ENCODE measurements at regions not wholly inside any gene's neighbourhood (a gene's known extent, or its start where the extent isn't known, plus 50 kb on each side); places are given as distances from the start of the nearest gene placed in this dataset.

DNA sequence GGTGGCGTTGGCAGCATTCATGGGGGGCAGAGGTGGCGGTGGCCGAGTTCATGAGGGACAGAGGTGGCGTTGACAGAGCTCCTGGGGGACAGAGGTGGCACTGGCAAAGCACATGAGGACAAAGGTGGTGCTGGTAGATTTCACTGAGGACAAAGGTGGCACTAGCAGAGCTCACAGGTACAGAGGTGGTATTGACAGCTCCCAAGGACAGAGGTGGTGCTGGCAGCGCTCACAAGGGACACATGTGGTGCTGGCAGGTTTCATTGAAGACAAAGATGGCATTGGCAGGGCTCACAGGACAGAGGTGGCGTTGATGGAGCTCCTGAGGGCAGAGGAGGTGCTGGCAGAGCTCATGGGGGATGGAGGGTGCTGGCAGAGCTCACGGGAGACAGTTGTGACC is 425.4 kb downstream of the CTTN start:
- TF ChIP-seq, protein P1, sequence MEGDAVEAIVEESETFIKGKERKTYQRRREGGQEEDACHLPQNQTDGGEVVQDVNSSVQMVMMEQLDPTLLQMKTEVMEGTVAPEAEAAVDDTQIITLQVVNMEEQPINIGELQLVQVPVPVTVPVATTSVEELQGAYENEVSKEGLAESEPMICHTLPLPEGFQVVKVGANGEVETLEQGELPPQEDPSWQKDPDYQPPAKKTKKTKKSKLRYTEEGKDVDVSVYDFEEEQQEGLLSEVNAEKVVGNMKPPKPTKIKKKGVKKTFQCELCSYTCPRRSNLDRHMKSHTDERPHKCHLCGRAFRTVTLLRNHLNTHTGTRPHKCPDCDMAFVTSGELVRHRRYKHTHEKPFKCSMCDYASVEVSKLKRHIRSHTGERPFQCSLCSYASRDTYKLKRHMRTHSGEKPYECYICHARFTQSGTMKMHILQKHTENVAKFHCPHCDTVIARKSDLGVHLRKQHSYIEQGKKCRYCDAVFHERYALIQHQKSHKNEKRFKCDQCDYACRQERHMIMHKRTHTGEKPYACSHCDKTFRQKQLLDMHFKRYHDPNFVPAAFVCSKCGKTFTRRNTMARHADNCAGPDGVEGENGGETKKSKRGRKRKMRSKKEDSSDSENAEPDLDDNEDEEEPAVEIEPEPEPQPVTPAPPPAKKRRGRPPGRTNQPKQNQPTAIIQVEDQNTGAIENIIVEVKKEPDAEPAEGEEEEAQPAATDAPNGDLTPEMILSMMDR (IDR thresholded peaks at IDR 0.05), result no peak
- Mint-ChIP-seq H3K4me3 (ENCODE audit: unreplicated experiment) (no peak overlapping the region), H3K27ac (ENCODE audit: unreplicated experiment) (no peak overlapping the region)

DNA sequence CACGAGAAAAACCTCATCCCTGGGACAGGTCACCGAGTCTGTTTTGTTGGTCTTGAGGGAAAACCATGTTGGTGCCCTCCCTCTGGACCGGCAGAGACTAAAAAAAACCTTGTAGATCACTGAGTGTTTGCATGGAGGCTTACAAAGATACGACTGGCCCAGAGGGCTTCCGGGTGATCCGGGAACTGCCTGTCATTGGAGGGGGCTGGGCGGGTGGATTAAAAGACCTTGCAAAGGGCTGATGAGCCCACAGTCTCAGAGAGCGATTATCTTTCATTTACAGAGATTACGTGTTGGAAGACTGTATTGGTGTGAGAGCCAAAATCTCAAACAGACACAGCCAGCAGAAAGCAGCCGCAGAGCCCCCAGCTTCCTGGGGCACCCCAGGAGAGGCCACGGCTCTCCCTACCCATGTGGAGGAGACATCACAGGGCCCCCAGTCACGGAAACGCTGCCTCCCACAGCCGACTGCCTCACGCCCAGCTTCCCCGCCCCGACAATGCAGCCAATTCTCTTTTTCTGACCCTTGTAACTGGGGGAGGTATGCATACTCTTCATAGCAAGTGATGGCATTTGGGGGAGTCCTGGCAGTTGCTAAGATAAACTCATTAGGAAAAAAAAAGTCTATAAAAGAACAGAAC is 426.4 kb downstream of the CTTN start:
- Mint-ChIP-seq H3K36me3 (ENCODE audit: low read depth) (no peaks in the 10 kb centered on the region), H3K9me3 (ENCODE audit: low read depth) (no peaks in the 10 kb centered on the region), H3K4me3 (ENCODE audit: unreplicated experiment) (no peak overlapping the region), H3K27me3 (ENCODE audit: low read depth) (peaks cover 69% of the 10 kb centered on the region), H3K4me1 (ENCODE audit: low read depth) (no peaks in the 10 kb centered on the region), H3K27ac (ENCODE audit: unreplicated experiment) (no peak overlapping the region)
- TF ChIP-seq, protein P1 (IDR thresholded peaks at IDR 0.05), result no peak
- no peak for DNase-seq (ENCODE audit: low spot score)

More for the DNA sequence above, 425.4 kb downstream of the CTTN start:
- Mint-ChIP-seq H3K27me3 (ENCODE audit: low read depth) (peaks cover 71% of the 10 kb centered on the region), H3K4me1 (ENCODE audit: low read depth) (no peaks in the 10 kb centered on the region), H3K9me3 (ENCODE audit: low read depth) (no peaks in the 10 kb centered on the region), H3K36me3 (ENCODE audit: low read depth) (no peaks in the 10 kb centered on the region)
- no peak for DNase-seq (ENCODE audit: low spot score)

DNA sequence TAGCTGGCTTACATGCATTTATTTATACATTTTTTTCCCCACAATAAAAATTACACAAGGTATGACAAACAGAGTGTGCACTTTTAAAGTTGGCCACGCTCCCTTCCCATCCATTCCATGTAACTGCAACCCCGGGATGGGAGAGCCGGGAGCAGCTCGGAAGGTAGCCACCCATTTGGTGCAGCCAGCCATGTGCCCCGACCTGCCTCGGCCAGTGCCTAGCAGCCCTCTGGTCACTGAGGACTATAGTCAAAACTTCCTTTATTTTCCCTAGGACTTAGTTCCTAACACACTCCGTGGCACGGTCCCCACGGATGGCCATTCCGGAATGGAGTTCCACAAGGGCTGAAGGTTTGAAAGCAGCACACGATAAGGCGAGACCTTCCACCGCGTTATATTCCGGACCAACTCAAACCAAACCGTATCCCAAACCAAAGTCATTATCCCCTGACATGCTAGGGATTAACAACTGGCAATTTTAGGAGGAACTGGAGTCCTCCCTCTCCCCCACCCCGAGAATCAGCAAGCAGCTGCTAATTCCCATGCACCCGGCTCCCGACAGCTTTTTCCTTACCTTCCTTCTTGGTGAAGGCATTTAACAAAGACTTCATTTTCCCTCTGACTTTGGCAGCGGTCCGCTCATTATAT is 426.4 kb downstream of the SHANK2 start:
- no peak overlapping the region for H3K27ac Mint-ChIP-seq (ENCODE audit: unreplicated experiment)
- no peaks in the 10 kb centered on the region for H3K4me1 Mint-ChIP-seq (ENCODE audit: low read depth)
- no peaks in the 10 kb centered on the region for H3K9me3 Mint-ChIP-seq (ENCODE audit: low read depth)
- DNase-seq (ENCODE audit: low spot score), result no peak
- TF ChIP-seq, protein P1 (IDR thresholded peaks at IDR 0.05), result no peak
- no peaks in the 10 kb centered on the region for H3K36me3 Mint-ChIP-seq (ENCODE audit: low read depth)
- no peak overlapping the region for H3K4me3 Mint-ChIP-seq (ENCODE audit: unreplicated experiment)
- H3K27me3 Mint-ChIP-seq (ENCODE audit: low read depth), result peaks cover 73% of the 10 kb centered on the region

DNA sequence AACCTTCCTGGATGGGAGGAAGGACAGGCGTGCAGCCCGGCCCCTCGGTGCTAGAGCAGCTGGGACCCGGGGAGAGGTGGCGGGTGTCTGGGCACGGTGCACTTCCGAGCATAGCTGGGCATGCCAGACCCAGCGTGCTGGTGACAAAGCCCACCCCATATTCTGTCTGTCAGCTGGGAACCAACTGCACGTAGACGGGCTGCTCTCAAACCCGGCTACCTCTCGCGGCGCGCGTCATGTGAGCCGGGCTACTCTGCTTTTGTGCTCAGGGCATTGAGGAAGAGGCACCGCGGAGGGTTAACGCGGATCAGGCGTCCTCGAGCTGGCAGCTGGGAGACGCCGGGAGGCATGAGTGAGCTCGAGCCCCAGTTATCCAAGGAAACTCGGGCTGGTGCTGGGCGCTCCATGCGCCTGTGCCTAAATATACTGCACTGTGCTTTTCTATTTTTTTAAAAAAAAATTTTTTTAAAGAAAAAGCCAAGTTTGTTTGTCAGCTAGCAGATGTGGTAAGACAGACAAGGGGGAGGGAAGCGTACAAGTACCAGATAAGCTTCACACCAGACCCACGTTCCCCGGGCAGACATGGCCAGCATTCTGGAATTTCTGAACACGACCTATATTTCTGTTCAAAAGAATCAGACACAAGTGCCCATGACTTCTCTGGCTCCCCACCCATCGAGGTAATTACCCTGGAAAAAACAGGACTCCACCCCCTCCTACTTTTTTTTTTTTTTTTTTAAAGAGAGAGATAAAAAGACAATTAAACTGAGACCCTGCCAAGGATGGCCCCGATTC is 425.6 kb downstream of the SHANK2 start:
- no peaks in the 10 kb centered on the region for H3K36me3 Mint-ChIP-seq (ENCODE audit: low read depth)
- H3K4me3 Mint-ChIP-seq (ENCODE audit: unreplicated experiment), result no peak overlapping the region
- DNase-seq (ENCODE audit: low spot score), result no peak
- H3K4me1 Mint-ChIP-seq (ENCODE audit: low read depth), result no peaks in the 10 kb centered on the region
- peaks cover 74% of the 10 kb centered on the region for H3K27me3 Mint-ChIP-seq (ENCODE audit: low read depth)
- H3K9me3 Mint-ChIP-seq (ENCODE audit: low read depth), result no peaks in the 10 kb centered on the region
- TF ChIP-seq, protein P1 (IDR thresholded peaks at IDR 0.05), result no peak
- H3K27ac Mint-ChIP-seq (ENCODE audit: unreplicated experiment), result no peak overlapping the region

DNA sequence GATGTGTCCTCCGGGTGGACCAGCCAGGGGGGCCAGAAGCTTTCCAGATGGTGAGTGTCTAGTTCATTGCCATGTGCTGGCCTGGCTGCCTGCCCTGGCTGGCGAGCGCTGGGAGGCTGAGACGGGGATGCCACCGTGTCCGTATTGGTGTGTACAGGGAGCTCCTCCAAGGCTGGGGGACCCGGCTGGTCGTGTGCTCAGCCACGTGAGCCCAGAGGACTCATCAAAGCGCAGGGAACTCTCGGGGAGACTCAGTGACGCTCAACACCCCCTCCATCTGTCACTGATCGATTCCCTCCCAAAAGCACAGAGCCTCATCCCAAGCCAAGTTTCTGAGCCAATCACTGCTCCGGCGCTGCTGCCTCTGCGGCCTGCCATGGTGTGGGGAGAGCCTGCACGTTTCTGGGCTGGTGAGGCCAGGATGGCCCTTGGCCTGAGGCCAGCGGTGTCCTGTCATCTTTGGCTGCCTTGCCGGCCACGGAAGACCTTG is 423.7 kb downstream of the SHANK2 start:
- Mint-ChIP-seq H3K36me3 (ENCODE audit: low read depth) (no peaks in the 10 kb centered on the region), H3K27me3 (ENCODE audit: low read depth) (peaks cover 70% of the 10 kb centered on the region), H3K27ac (ENCODE audit: unreplicated experiment) (no peak overlapping the region), H3K4me1 (ENCODE audit: low read depth) (no peaks in the 10 kb centered on the region), H3K9me3 (ENCODE audit: low read depth) (no peaks in the 10 kb centered on the region), H3K4me3 (ENCODE audit: unreplicated experiment) (no peak overlapping the region)
- TF ChIP-seq, protein P1 (IDR thresholded peaks at IDR 0.05), result no peak
- no peak for DNase-seq (ENCODE audit: low spot score)

Measured in chondrocyte (in vitro differentiated cells).